Hematopoietic multipotent progenitor cell treated with erythropoietin and hydrocortisone succinate and interleukin-3 and kit ligand, for 17 days (in vitro differentiated cells): ENCODE measurements at regions not wholly inside any gene's neighbourhood (a gene's known extent, or its start where the extent isn't known, plus 50 kb on each side); places are given as distances from the start of the nearest gene placed in this dataset.

Experiments used
- DNase-seq: peaks from one replicate; pipeline ENCODE4 v3.0.0-alpha.2; 2015; ENCODE audit warnings: low spot score

GRCh38 chr1:175894581-175894980 lies 151.2 kb upstream of the TNR start:
- no peak for DNase-seq

- DNase-seq: no peak
Measured at GRCh38 chr1:175893192-175893591, 149.8 kb upstream of the TNR start.

DNA sequence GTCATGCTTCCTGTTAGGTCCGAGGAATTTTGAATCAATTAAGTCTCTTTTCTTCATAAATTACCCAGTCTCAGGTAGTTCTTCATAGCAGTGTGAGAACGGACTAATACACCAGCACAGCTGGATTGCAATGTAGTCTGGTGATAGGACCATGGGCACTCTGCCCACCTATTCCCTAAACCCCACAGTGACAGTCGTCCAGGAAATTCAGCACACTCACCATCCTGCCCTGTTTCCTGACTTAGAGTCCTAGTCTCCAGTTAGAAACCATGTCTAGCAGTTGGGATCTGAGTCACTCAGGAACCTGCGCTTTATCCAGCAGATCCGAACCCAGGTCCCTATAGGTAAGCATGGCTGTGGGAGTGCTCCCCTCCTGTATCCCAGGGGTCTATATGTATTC lies 149.3 kb upstream of the TNR start:
- DNase-seq: no peak

DNA sequence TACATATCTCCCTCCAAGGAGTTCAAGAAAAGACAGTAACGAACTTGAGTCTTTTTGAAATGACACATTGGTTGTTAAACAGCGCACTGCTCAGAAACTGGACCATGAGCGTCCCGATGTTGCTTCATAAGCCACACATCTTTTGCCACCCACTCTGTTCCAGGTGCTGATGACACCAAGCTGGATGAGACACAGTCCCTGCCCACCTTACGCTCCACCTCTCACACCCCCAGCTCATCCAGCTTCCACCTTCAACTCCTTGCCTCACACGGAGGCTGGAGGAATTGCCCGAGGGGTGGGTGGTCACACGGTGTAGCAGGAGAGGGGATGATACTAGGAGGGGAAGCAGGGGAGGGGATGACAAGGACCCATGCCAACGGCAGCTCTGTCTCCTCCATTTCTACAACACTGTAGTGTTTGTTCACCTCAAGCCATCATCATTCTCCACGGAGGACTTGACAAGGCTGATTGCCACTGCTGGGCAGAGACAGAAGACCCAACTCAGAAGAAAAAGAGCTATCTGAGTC lies 148.5 kb upstream of the TNR start:
- no peak for DNase-seq

DNA sequence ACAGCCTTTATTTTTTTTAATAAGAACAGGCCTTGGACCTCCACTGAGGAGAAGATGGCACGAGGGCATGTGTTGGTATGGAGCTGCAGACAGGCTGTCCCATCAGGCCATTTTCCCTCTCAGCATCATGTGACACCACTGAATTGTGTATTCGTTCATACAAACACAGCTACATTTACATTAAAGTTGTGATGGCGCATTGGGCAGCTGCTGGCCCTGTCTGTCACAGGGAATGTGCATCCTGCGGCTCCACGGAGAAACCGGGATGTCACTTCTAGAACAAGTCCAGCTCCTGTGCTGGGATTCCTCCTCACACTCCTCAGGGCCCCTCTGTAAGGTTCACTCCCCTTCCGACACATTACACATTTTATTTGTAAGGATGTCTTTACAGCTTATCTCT lies 147.6 kb upstream of the TNR start:
- DNase-seq: no peak

DNA sequence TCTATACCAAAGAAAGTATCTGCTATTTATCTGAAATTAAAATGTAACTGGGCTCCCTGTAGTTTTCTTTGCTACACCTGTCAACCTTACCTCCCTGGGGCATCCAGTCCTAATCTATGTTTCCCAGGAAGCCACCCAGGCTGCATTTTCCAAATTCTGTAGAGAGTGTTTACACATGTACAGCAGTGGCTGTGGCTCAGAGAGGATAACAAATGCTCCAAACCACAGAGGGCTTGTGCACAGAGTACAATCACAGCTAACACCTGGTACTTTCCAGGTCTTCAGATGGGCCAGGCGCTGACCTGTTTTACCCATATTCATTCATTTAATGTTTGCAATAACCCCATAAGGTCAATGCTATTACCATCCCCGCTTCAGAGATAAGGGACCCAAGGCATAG lies 146.5 kb upstream of the TNR start:
- no peak for DNase-seq

GRCh38 chr1:175888996-175889395 lies 145.6 kb upstream of the TNR start:
- DNase-seq: no peak

- peak; percentile 7 for DNase-seq
Measured at GRCh38 chr1:175887981-175888428, 144.6 kb upstream of the TNR start.

DNA sequence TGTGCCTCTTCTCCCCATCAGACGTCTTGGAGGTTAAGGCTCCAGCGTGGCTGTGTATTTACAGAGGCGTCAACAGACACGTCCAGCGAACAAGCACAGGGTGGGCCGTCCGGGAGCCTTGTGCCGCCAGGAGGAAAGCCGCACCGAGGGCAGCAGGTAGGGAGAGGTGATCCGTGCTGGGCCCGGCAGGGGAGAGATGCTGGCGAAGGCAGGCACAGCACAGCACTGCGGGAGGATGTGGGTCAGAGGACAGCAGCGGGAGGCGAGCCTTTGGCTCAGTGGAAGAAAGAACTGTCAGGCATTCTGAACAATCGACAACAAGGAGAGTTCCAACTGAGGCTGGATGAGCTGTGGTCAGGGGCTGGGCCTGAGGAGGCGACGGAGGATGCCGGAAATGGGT lies 144.1 kb upstream of the TNR start:
- no peak for DNase-seq

DNA sequence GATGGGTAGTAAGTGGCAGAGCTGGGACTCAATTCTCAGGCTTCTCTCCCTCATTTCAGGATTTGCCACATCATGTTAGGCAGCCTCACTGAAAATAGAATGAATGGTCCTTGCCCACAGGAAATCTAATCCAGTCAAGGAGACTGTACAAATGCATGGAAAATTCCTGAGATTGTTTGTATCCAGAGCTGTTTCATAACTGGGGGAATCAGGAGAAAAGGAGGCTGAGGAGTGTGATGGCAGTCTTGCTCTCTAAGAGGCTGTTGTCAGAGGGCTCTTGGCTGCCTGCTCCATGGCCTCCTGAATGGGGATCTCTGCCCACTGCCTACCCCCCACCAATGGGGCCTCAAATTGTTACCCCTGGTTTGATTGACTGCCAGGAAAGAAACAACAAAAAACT lies 141.9 kb upstream of the TNR start:
- DNase-seq: no peak

DNA sequence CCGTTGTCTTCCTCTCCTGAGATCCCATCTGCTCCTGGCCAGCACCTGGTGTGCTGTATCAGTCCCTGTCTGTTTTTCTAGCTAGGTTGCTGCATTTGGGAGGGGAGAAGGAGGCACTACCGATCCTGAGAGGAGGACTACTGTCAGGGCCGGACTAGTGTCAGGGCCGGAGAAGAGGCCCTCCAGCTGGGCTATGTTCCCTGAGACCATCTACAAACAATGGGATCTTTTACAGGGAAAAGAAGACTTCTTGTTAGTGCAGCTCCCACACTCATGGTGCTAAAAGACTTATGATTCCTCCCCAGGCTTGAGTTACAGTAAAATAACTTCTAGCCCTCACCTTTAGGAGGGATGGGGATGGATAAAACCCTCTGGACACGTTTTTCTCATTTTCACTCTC lies 141.0 kb upstream of the TNR start:
- no peak for DNase-seq

GRCh38 chr1:175882192-175882591 lies 138.8 kb upstream of the TNR start:
- no peak for DNase-seq

DNA sequence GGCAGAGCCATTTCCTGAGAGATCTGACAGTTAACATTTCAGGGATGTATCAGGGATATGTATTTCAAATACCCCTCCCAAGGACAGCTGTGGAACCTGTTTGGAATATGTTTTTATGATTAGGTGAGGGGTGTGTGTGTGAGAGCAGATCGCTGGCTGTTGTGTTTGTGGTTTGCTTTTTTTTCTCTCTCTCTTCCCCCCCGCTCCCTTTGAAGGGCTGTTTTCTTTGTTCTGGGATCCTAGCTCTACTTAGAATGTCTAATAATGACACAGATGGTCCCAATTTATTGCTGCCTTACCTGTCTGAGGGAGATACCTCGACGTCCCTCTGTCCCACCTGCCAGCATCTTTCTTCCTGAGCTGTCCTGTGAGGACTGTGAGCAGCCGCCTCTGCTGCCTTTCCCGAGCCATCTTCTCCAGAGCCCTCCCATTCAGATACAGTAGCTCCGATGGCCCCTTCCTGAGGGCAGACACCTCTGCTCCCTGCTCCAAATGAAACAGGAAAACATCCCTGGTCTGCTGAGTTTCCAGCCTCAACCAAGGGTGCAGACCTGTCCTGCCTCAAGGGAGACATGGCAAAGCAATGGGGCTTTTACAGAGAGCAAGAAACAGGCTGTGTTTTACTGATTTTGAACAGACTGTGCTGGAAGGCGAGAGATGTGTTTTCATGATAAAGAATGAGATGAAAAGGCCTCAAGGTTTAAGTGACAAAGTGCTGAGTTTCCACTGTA lies 138.0 kb upstream of the TNR start:
- DNase-seq: no peak

DNA sequence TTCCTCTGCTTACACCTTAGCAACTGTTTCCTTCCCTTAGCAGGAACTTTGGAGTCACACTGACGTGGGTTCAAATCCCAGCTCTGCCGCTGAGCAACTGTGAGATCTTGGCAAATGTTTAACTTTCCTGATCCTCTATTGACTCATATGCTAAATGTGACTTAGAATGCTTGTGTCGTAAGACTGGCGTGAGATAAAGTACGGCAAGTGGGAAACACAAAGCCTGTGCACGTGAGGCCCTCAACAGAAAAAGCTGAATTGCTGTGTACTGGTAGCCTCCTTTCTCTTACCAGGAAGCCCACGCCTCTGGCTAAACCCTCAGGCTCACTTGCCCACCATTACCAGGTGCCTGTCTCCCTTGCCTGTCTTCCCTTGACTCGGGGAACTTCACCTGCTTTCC lies 135.4 kb upstream of the TNR start:
- DNase-seq: no peak

GRCh38 chr1:175877939-175878737 lies 134.7 kb upstream of the TNR start:
- DNase-seq: no peak

- no peak for DNase-seq
Measured at GRCh38 chr1:175875556-175875955, 132.2 kb upstream of the TNR start.

GRCh38 chr1:175874081-175874480 lies 130.7 kb upstream of the TNR start:
- no peak for DNase-seq

DNA sequence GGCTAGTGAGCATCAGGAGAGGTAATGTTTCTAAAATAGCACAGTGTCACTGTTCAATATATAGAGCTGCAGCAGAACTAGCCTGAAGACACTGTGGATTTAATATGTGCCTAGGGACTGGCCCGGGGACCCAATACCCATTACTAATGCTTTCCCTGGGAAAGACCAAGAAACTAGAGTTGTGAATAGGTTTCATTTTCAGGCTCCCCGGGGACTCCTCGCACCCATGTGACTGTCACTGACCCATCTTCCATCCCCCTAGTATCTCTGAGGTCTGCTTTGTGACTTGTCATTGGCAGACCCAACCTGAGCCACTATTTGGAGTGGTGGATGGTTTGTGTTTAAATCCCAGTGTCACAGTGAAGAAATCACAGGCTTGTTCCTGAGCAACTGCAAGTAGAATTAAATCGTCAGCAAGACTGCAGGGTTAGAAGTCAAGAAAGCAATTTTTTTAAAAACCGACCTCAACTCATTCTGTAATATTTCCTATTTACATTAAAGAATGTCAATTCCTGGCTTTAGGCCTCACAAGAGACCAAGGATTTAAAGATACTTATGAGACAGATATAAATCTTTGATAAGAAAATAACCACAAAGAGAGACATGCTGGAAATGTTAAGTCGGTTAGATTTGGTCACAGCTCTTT lies 130.0 kb upstream of the TNR start:
- no peak for DNase-seq

DNA sequence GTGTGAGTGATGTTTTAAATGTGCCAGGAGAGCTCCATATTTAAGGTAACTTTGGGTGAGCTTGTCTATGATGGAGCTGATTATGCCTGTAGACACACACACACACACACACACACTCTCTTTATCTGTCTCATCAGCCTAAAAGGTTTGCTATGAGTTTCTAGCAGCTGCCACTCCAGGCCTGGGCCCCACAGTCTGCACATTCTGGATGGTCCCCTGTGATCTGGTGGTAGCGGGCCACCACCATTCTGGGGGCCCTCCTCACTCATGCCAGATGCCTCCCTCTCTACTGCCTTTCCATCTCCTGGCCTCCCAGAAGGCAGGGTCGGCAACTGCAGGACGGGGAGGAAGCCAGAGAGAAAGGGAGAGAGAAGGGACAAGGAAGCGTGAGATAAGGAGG lies 129.2 kb upstream of the TNR start:
- no peak for DNase-seq

GRCh38 chr1:175871647-175872046 lies 128.3 kb upstream of the TNR start:
- no peak for DNase-seq

DNA sequence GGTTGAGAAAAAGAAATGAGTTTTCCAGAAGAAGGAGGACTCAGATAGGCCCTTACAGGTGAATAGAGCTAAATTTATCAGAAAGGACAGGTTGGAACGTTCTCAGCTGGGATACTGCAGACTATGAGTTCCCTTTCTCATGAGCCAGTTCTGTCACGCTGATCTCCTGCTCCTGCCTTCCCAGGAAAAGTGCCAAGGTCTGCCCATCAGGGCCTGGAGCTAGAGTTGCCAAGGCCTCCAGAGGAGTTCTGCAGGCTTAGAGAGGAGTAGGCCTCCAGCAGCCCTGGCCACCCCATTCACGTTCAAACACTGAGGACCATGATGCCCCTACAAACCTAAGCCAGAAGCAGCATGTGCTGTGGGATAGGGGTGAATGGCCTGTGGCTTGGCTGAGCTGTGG lies 126.8 kb upstream of the TNR start:
- DNase-seq: no peak

DNA sequence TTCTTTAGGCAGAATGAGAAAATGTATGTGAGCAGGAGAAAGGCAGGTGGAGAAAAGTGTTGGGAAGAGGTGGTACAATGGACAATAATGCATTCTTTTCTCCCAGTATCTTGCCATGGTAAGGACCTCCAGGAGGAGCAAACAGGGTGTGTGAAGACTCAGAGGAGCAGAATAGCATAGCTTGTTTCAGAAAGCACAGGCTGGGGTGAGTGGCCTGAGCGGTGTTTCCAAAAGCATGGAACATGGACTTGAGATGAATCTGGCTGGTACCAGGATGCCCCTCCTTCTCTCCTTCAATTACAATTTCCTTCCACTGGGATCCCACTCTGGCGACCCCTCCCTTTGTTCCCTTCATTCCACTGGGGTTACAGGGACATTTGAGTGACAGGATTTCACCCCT lies 123.4 kb upstream of the TNR start:
- DNase-seq: no peak
